ENCODE measurements at regions not wholly inside any gene's neighbourhood (a gene's known extent, or its start where the extent isn't known, plus 50 kb on each side); places are given as distances from the start of the nearest gene placed in this dataset.

DNA sequence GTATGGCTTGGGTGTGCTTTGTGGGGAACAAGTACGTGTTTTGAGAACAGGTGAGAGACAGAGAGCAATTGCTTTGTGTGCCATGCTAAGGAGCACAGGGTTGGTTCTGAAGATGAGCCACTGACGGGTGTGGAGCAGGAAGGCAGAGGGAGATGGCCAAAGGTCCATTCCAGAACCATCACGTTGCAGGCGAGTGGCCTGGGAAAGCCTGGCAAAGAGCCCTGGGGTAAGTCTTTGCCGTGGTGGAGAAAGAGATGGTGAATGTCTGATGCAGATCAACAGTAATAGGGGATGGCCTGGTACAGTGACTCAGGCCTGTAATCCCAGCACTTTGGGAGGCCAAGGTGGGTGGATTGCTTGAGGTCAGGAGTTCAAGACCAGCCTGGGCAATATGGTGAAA, 93.5 kb upstream of the ZNF521 start:
- no peaks in the 10 kb centered on the region for H3K36me3 ChIP-seq (ENCODE audit: control insufficient read depth, insufficient read depth, low read length)
- no peaks in the 10 kb centered on the region for H3K27me3 ChIP-seq (ENCODE audit: control insufficient read depth, insufficient read depth, low read length)
- no peak for DNase-seq (ENCODE audit: low read depth in 2 of 2)
- TF ChIP-seq EZH2 (IDR thresholded peaks at IDR 0.05; ENCODE audit: low read length, missing control alignments) = no peak
- TF ChIP-seq, protein P1, sequence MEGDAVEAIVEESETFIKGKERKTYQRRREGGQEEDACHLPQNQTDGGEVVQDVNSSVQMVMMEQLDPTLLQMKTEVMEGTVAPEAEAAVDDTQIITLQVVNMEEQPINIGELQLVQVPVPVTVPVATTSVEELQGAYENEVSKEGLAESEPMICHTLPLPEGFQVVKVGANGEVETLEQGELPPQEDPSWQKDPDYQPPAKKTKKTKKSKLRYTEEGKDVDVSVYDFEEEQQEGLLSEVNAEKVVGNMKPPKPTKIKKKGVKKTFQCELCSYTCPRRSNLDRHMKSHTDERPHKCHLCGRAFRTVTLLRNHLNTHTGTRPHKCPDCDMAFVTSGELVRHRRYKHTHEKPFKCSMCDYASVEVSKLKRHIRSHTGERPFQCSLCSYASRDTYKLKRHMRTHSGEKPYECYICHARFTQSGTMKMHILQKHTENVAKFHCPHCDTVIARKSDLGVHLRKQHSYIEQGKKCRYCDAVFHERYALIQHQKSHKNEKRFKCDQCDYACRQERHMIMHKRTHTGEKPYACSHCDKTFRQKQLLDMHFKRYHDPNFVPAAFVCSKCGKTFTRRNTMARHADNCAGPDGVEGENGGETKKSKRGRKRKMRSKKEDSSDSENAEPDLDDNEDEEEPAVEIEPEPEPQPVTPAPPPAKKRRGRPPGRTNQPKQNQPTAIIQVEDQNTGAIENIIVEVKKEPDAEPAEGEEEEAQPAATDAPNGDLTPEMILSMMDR (conservative IDR thresholded peaks at IDR 0.05 in 1 of 2, IDR thresholded peaks at IDR 0.05 in 1 of 2; ENCODE audit: low read depth in 1 of 2, low read length in 2 of 2) = no peak
- H2AFZ ChIP-seq (ENCODE audit: low read length) = no peak overlapping the region
- no peaks in the 10 kb centered on the region for H3K9me3 ChIP-seq (ENCODE audit: control insufficient read depth, insufficient read depth, low read depth, low read length)
- no peaks in the 10 kb centered on the region for H3K79me2 ChIP-seq (ENCODE audit: control insufficient read depth, insufficient read depth, low read length)
- H3K4me2 ChIP-seq (ENCODE audit: extremely low read depth, insufficient read depth, low read length) = no peak overlapping the region
- H3K4me1 ChIP-seq (ENCODE audit: control insufficient read depth, extremely low read depth, insufficient read depth, low read length) = no peaks in the 10 kb centered on the region
- no peaks in the 10 kb centered on the region for H4K20me1 ChIP-seq (ENCODE audit: control insufficient read depth, extremely low read depth, insufficient read depth, low read length)
- H3K4me3 ChIP-seq (replicated peaks in 1 of 4; ENCODE audit: control extremely low read depth in 1 of 4, insufficient read depth in 1 of 4, low read depth in 3 of 4, low read length in 4 of 4) = no peak overlapping the region
- H3K9ac ChIP-seq (ENCODE audit: insufficient read depth, low read length) = no peak overlapping the region
- no peak overlapping the region for H3K27ac ChIP-seq (ENCODE audit: insufficient read depth, low read length)

DNA sequence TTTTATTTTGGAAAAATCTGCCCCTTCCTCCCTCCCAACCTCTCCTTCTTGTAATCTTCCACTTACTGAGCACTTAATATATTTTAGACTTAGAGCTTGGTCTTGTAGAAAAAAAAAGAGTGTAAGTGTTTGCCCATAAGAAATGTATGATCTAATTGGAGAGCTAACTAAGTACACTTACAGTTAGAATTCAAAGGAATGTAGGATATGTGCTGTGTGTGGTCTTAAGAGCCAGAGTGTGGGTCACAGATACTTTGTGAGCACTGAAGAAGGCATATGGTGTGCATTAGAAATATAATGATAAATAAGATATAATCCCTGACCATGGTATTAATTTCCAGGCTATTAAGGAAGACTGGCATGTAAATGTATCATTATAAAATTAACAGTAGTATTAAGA, 91.8 kb upstream of the ZNF521 start:
- TF ChIP-seq, protein P1 (conservative IDR thresholded peaks at IDR 0.05 in 1 of 2, IDR thresholded peaks at IDR 0.05 in 1 of 2; ENCODE audit: low read depth in 1 of 2, low read length in 2 of 2) = no peak
- no peak for TF ChIP-seq EZH2 (IDR thresholded peaks at IDR 0.05; ENCODE audit: low read length, missing control alignments)

DNA sequence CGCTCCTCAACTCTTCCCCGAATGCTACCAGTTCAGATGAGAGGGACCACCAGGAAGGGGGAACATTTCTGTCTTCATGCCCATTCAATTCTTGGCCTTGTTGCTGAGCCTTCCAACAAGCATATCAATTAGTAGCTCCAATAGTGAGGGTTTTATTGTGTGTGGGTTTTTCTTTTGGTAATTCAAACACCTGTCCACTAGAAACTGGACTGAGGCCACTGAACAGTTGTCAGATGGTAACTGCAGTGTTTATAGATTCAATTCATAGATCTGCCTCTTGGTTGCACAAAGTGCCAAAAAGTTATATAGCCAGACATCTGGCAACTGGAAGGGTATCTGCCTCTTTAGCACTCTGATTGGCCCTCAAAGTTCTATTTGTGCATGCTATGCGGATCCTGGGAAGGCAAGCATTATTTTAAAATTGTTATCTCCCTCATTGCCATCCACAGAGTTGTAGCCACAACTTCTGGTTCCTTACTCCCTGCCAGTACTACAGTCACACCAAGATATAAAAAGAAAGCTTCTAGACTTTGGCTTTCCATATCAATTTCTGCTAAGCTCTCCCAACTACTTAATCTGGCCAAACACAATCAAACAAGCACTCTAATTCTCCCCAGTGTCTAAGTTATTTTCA, 83.3 kb upstream of the ZNF521 start:
- DNase-seq (ENCODE audit: low read depth in 2 of 2) = no peak
- H3K4me2 ChIP-seq (ENCODE audit: extremely low read depth, insufficient read depth, low read length) = no peak overlapping the region

More for the DNA sequence above, 91.8 kb upstream of the ZNF521 start:
- peak in 1 of 2 donors; percentile 8 for DNase-seq (ENCODE audit: low read depth in 2 of 2)
- Histone ChIP-seq H3K9ac (ENCODE audit: insufficient read depth, low read length) (no peak overlapping the region), H3K27ac (ENCODE audit: insufficient read depth, low read length) (no peak overlapping the region), H2AFZ (ENCODE audit: low read length) (no peak overlapping the region), H3K36me3 (ENCODE audit: control insufficient read depth, insufficient read depth, low read length) (no peaks in the 10 kb centered on the region), H3K9me3 (ENCODE audit: control insufficient read depth, insufficient read depth, low read depth, low read length) (no peaks in the 10 kb centered on the region), H3K4me1 (ENCODE audit: control insufficient read depth, extremely low read depth, insufficient read depth, low read length) (no peaks in the 10 kb centered on the region), H3K27me3 (ENCODE audit: control insufficient read depth, insufficient read depth, low read length) (no peaks in the 10 kb centered on the region), H4K20me1 (ENCODE audit: control insufficient read depth, extremely low read depth, insufficient read depth, low read length) (no peaks in the 10 kb centered on the region), H3K79me2 (ENCODE audit: control insufficient read depth, insufficient read depth, low read length) (no peaks in the 10 kb centered on the region), H3K4me3 (replicated peaks in 1 of 4; ENCODE audit: control extremely low read depth in 1 of 4, insufficient read depth in 1 of 4, low read depth in 3 of 4, low read length in 4 of 4) (no peak overlapping the region), H3K4me2 (ENCODE audit: extremely low read depth, insufficient read depth, low read length) (no peak overlapping the region)

More for the DNA sequence above, 83.3 kb upstream of the ZNF521 start:
- Histone ChIP-seq H2AFZ (ENCODE audit: low read length) (no peak overlapping the region), H3K4me1 (ENCODE audit: control insufficient read depth, extremely low read depth, insufficient read depth, low read length) (no peaks in the 10 kb centered on the region), H3K27ac (ENCODE audit: insufficient read depth, low read length) (no peak overlapping the region), H3K79me2 (ENCODE audit: control insufficient read depth, insufficient read depth, low read length) (no peaks in the 10 kb centered on the region), H3K4me3 (replicated peaks in 1 of 4; ENCODE audit: control extremely low read depth in 1 of 4, insufficient read depth in 1 of 4, low read depth in 3 of 4, low read length in 4 of 4) (no peak overlapping the region), H3K9me3 (ENCODE audit: control insufficient read depth, insufficient read depth, low read depth, low read length) (no peaks in the 10 kb centered on the region), H3K9ac (ENCODE audit: insufficient read depth, low read length) (no peak overlapping the region), H3K36me3 (ENCODE audit: control insufficient read depth, insufficient read depth, low read length) (no peaks in the 10 kb centered on the region), H3K27me3 (ENCODE audit: control insufficient read depth, insufficient read depth, low read length) (no peaks in the 10 kb centered on the region), H4K20me1 (ENCODE audit: control insufficient read depth, extremely low read depth, insufficient read depth, low read length) (no peaks in the 10 kb centered on the region)
- TF ChIP-seq, protein P1 (conservative IDR thresholded peaks at IDR 0.05 in 1 of 2, IDR thresholded peaks at IDR 0.05 in 1 of 2; ENCODE audit: low read depth in 1 of 2, low read length in 2 of 2) = no peak
- TF ChIP-seq EZH2 (IDR thresholded peaks at IDR 0.05; ENCODE audit: low read length, missing control alignments) = no peak
